K562 (cell line): ENCODE measurements at regions not wholly inside any gene's neighbourhood (a gene's known extent, or its start where the extent isn't known, plus 50 kb on each side); places are given as distances from the start of the nearest gene placed in this dataset.

Source experiments
- ATAC-seq: fragments of 200-7000 bp; cut with Tn5 transposase; 3 replicates; pipeline ENCODE4 v1.9.1; 2020; ENCODE audit warnings: moderate library complexity
- BruUV-seq: library from RNA; stranded (reverse); fragments of 400-500 nt; replicated peaks from 2 replicates; lab custom pipeline; 2021; lab: Mats Ljungman, UMichigan
- CTCF ChIA-PET: fragments of 300-600 bp; formaldehyde crosslinking; extraction: SDS; loops from one replicate; lab custom pipeline; 2021; ENCODE audit warnings: low intra/inter-chr PET ratio; lab: Yijun Ruan, JAX
- POLR2A ChIA-PET: fragments of 300-600, 350-650 bp; sonication (Branson Sonifier 250); formaldehyde crosslinking; extraction: SDS; loops from one replicate; lab custom pipeline; 2021; ENCODE audit warnings: antibody characterized with exemption, inconsistent platforms; lab: Yijun Ruan, JAX
- DNase-seq, 4 experiments: peaks; one replicate each; pipeline versions ENCODE4 v3.0.0 to v3.0.0-alpha.2; 2011 to 2018; ENCODE audit warnings: low spot score in 3 of 4, mixed read lengths in 3 of 4; ENCODE audit errors: extremely low read depth in 1 of 4
- FAIRE-seq: peaks from 2 replicates; lab custom pipeline; 2011; peaks lifted over from hg19 to GRCh38; lab: Jason Lieb, UNC
- H2AFZ ChIP-seq: 2 replicates; pipeline ENCODE4 v1.6.0; 2011; ENCODE audit warnings: low read depth, low read length, control low read depth, inconsistent platforms
- H3K27ac ChIP-seq: fragments of 200-600 bp; 3 replicates; pipeline ENCODE4 v1.8.0; 2011; ENCODE audit warnings: low read depth, mild to moderate bottlenecking, control low read depth, inconsistent platforms, low read length, moderate library complexity, mixed read lengths; ENCODE audit errors: extremely low read depth
- H3K27me3 ChIP-seq, 2 experiments: fragments of 300-600 bp in 1 of 2; 2 replicates in 1 of 2; 3 replicates in 1 of 2; pipeline versions ENCODE4 v1.6.0 to v1.8.0; 2011; ENCODE audit warnings: inconsistent platforms in 2 of 2, low read length in 2 of 2, mild to moderate bottlenecking in 1 of 2, mixed read lengths in 1 of 2, moderate library complexity in 1 of 2; ENCODE audit not compliant: control insufficient read depth in 2 of 2, insufficient read depth in 2 of 2
- H3K36me3 ChIP-seq: fragments of 300-600 bp; 3 replicates; pipeline ENCODE4 v1.8.0; 2011; ENCODE audit warnings: mild to moderate bottlenecking, low read length, inconsistent platforms; ENCODE audit not compliant: control insufficient read depth, insufficient read depth
- H3K4me1 ChIP-seq, 2 experiments: fragments of 200-600 bp in 1 of 2; replicated peaks in 1 of 2; 2 replicates in 1 of 2; 3 replicates in 1 of 2; pipeline versions ENCODE4 v1.5.1 to v1.8.0; 2011; ENCODE audit warnings: inconsistent platforms in 2 of 2, low read length in 2 of 2, mild to moderate bottlenecking in 1 of 2, mixed read lengths in 1 of 2, moderate library complexity in 1 of 2; ENCODE audit not compliant: control insufficient read depth in 2 of 2, insufficient read depth in 2 of 2
- H3K4me2 ChIP-seq: 2 replicates; pipeline ENCODE4 v1.6.1; 2011; ENCODE audit warnings: low read length, control low read depth, inconsistent platforms, mixed read lengths; ENCODE audit not compliant: insufficient read depth
- H3K4me3 ChIP-seq: fragments of 200-600 bp; sonication (generic), shearing (Covaris generic); 2 replicates; pipeline ENCODE4 v1.5.1; 2016; ENCODE audit warnings: control low read depth, inconsistent platforms
- H3K79me2 ChIP-seq: fragments of 200-600 bp; 3 replicates; pipeline ENCODE4 v1.8.0; 2011; ENCODE audit warnings: low read length, inconsistent platforms; ENCODE audit not compliant: control insufficient read depth, insufficient read depth
- H3K9ac ChIP-seq, 2 experiments: 2 replicates each; pipeline versions ENCODE4 v1.6.0 to v1.6.1; 2011; ENCODE audit warnings: low read depth in 2 of 2, low read length in 2 of 2, control low read depth in 1 of 2, inconsistent platforms in 1 of 2, mild to moderate bottlenecking in 1 of 2, mixed read lengths in 1 of 2; ENCODE audit not compliant: insufficient read depth in 1 of 2
- H3K9me1 ChIP-seq: one replicate; pipeline ENCODE4 v1.6.0; 2011; ENCODE audit warnings: inconsistent platforms, mild to moderate bottlenecking, low read length, moderate library complexity; ENCODE audit not compliant: control insufficient read depth, insufficient read depth
- H3K9me3 ChIP-seq: replicated peaks from 2 replicates; pipeline ENCODE4 v1.5.1; 2011; ENCODE audit warnings: low read depth, low read length, inconsistent platforms; ENCODE audit not compliant: control insufficient read depth, insufficient read depth
- H4K20me1 ChIP-seq: replicated peaks from 2 replicates; pipeline ENCODE4 v1.6.1; 2011; ENCODE audit warnings: low read length, inconsistent platforms, mixed read lengths; ENCODE audit not compliant: control insufficient read depth, insufficient read depth
- CGGBP1 ChIP-seq: fragments of 250-450 bp; sonication (Bioruptor Pico); IDR thresholded peaks from 2 replicates; pipeline ENCODE4 v1.9.0; 2021; ENCODE audit warnings: mild to moderate bottlenecking
- HMGXB4 ChIP-seq: sonication (generic); formaldehyde crosslinking; IDR thresholded peaks from 2 replicates; pipeline ENCODE4 v1.8.1; 2023; ENCODE audit warnings: mild to moderate bottlenecking, missing genetic modification reagents
- MAX ChIP-seq: sonication (generic); formaldehyde crosslinking; IDR thresholded peaks from 2 replicates; pipeline ENCODE4 v1.9.0; 2022; ENCODE audit warnings: mild to moderate bottlenecking, missing genetic modification reagents
- PTTG1 ChIP-seq: fragments of 450-650 bp; IDR thresholded peaks from 2 replicates; pipeline ENCODE4 v1.6.1; 2016; ENCODE audit warnings: low read depth, mild to moderate bottlenecking, missing genetic modification characterization, missing compliant biosample characterization
- RNF219 ChIP-seq: fragments of 250-450 bp; sonication (Bioruptor Pico); IDR thresholded peaks from 2 replicates; pipeline ENCODE4 v1.5.0; 2022; ENCODE audit warnings: mild to moderate bottlenecking
- SMARCA4 ChIP-seq: fragments of 450-650 bp; IDR thresholded peaks from 2 replicates; pipeline ENCODE4 v1.6.1; 2016
- SNAPC5 ChIP-seq: fragments of 250-450 bp; sonication (Bioruptor Pico); IDR thresholded peaks from 2 replicates; pipeline ENCODE4 v1.8.0; 2021; ENCODE audit warnings: moderate library complexity, mild to moderate bottlenecking, inconsistent platforms
- ZNF639 ChIP-seq, 2 experiments: fragments of 200-800 bp in 1 of 2; sonication (Bioruptor generic) in 1 of 2; sonication (generic) in 1 of 2; formaldehyde crosslinking in 1 of 2; IDR thresholded peaks in 1 of 2; conservative IDR thresholded peaks in 1 of 2; 2 replicates each; pipeline versions ENCODE4 v1.5.0 to v1.6.1; 2016 to 2020; ENCODE audit warnings: missing compliant biosample characterization in 1 of 2, missing genetic modification characterization in 1 of 2, missing genetic modification reagents in 1 of 2
- WGBS: fragments of 100-300 bp; shearing (Covaris generic); methylation state at CpG from one replicate; pipeline ENCODE4 v1.1.6; 2016; ENCODE audit warnings: low coverage, mixed read lengths; ENCODE audit not compliant: insufficient coverage; ENCODE audit errors: missing lambda C conversion rate; 5-methylcytosine and 5-hydroxymethylcytosine counted together
- in situ Hi-C: fragments of 300-500 bp; cut with MboI; formaldehyde crosslinking; loops from 4 replicates; pipeline ENCODE4 v1.15.0; 2018; ENCODE audit warnings: inconsistent platforms, mixed read lengths
- intact Hi-C: fragments of 100-400 bp; cut with micrococcal nuclease; formaldehyde crosslinking; loops from 2 replicates; pipeline ENCODE4 v1.14.2; 2022

GRCh38 chr2:153595939-153596338 is 117.4 kb upstream of the RPRM start (continued):
- no peak for TF ChIP-seq HMGXB4 (CRISPR knock-in tag)
- TF ChIP-seq, all 486 proteins: peak for 0

- ChIA-PET POLR2A (no interaction called here), CTCF (interaction anchor here (0.7 kb wide), 1 partner anchor 12 kb away, joined by 3 read pairs; no protein-coding TSS in a partner anchor)
- H3K9me3 ChIP-seq: no peaks in the 10 kb centered on the region
- no peak overlapping the region for H3K9ac ChIP-seq
- no peak overlapping the region for H3K4me3 ChIP-seq
- no TSS peak for BruUV-seq
- H3K79me2 ChIP-seq: no peaks in the 10 kb centered on the region
- no peak for DNase-seq
- TF ChIP-seq RNF219 (no peak), PTTG1 (tag) (no peak), ZNF639 (CRISPR knock-in tag; conservative IDR thresholded peaks at IDR 0.05 in 1 of 2, IDR thresholded peaks at IDR 0.05 in 1 of 2) (no peak), SNAPC5 (CRISPR knock-in tag) (no peak), HMGXB4 (CRISPR knock-in tag) (no peak), CGGBP1 (CRISPR knock-in tag) (no peak), SMARCA4 (no peak), MAX (CRISPR knock-in tag) (no peak)
- intact Hi-C loops (no loop called here), in situ Hi-C loops (no loop called here)
- H3K9me1 ChIP-seq: no peaks in the 10 kb centered on the region
- H2AFZ ChIP-seq: no peak overlapping the region
- H3K4me2 ChIP-seq: no peak overlapping the region
- no peaks in the 10 kb centered on the region for H3K36me3 ChIP-seq
- H3K27me3 ChIP-seq: no peaks in the 10 kb centered on the region
- FAIRE-seq: no peak
- no peaks in the 10 kb centered on the region for H4K20me1 ChIP-seq
- no peak overlapping the region for H3K27ac ChIP-seq
- ATAC-seq: no peak
- H3K4me1 ChIP-seq: no peaks in the 10 kb centered on the region
- 3% methylated on average over 3 of the region's 3 CpGs for WGBS
These were observed 123.2 kb upstream of the RPRM start for GRCh38 chr2:153601812-153602211.
